Activated CD8-positive, alpha-beta T cell treated with anti-CD3 and anti-CD28 coated beads for 36 hours (primary cell): ENCODE measurements at regions not wholly inside any gene's neighbourhood (a gene's known extent, or its start where the extent isn't known, plus 50 kb on each side); places are given as distances from the start of the nearest gene placed in this dataset.

ENCODE experiments used
- ATAC-seq: fragments of 200-7000 bp; cut with Tn5 transposase; one replicate; pipeline ENCODE4 v1.10.0; 2021; ENCODE audit warnings: mild to moderate bottlenecking, moderate library complexity
- CTCF ChIA-PET: fragments of 350-600 bp; sonication (Branson Sonifier 250); formaldehyde crosslinking; loops from one replicate; lab custom pipeline; 2021; ENCODE audit warnings: antibody characterized with exemption; lab: Charles Lee
- POLR2A ChIA-PET: fragments of 350-600 bp; sonication (Branson Sonifier 250); formaldehyde crosslinking; loops from one replicate; lab custom pipeline; 2021; ENCODE audit warnings: antibody characterized with exemption; lab: Charles Lee
- DNase-seq: peaks from one replicate; pipeline ENCODE4 v3.0.0-alpha.2; 2020
- H3K27ac Mint-ChIP-seq: one replicate; pipeline ENCODE4 v1.8.0; 2021; ENCODE audit warnings: mild to moderate bottlenecking, mixed read lengths
- H3K27me3 Mint-ChIP-seq: one replicate; pipeline ENCODE4 v1.8.0; 2021; ENCODE audit warnings: mixed read lengths
- H3K36me3 Mint-ChIP-seq: one replicate; pipeline ENCODE4 v1.8.0; 2021; ENCODE audit warnings: low read depth, mixed read lengths
- H3K4me1 Mint-ChIP-seq: one replicate; pipeline ENCODE4 v1.8.0; 2021; ENCODE audit warnings: low read depth, mixed read lengths
- H3K4me3 Mint-ChIP-seq: one replicate; pipeline ENCODE4 v1.8.0; 2021; ENCODE audit warnings: mild to moderate bottlenecking, moderate library complexity, mixed read lengths
- H3K9me3 Mint-ChIP-seq: one replicate; pipeline ENCODE4 v1.8.0; 2021; ENCODE audit warnings: mixed read lengths
- intact Hi-C: fragments of 100-400 bp; cut with micrococcal nuclease; formaldehyde crosslinking; loops from one replicate; pipeline ENCODE4 v1.10.0; 2022
- TF ChIP-seq, protein P1 (sequence below): fragments of 200-600 bp; IDR thresholded peaks from one replicate; pipeline ENCODE4 v1.8.0; 2022; ENCODE audit warnings: antibody characterized with exemption, mild to moderate bottlenecking

- Mint-ChIP-seq H3K36me3 (no peaks in the 10 kb centered on the region), H3K4me1 (peaks cover 14% of the 10 kb centered on the region), H3K27me3 (no peaks in the 10 kb centered on the region), H3K27ac (no peak overlapping the region), H3K4me3 (no peak overlapping the region), H3K9me3 (no peaks in the 10 kb centered on the region)
- CTCF ChIA-PET = interaction anchor here (0.8 to 1.1 kb wide), 3 partner anchors 9 to 85 kb away, joined by 3 read pairs; no protein-coding TSS in a partner anchor
- TF ChIP-seq, protein P1, sequence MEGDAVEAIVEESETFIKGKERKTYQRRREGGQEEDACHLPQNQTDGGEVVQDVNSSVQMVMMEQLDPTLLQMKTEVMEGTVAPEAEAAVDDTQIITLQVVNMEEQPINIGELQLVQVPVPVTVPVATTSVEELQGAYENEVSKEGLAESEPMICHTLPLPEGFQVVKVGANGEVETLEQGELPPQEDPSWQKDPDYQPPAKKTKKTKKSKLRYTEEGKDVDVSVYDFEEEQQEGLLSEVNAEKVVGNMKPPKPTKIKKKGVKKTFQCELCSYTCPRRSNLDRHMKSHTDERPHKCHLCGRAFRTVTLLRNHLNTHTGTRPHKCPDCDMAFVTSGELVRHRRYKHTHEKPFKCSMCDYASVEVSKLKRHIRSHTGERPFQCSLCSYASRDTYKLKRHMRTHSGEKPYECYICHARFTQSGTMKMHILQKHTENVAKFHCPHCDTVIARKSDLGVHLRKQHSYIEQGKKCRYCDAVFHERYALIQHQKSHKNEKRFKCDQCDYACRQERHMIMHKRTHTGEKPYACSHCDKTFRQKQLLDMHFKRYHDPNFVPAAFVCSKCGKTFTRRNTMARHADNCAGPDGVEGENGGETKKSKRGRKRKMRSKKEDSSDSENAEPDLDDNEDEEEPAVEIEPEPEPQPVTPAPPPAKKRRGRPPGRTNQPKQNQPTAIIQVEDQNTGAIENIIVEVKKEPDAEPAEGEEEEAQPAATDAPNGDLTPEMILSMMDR = no peak
- intact Hi-C loops = no loop called here
- DNase-seq (no peak), ATAC-seq (no peak)
- POLR2A ChIA-PET = no interaction called here
Measured at GRCh38 chr9:4424038-4424437, 66.2 kb upstream of the SLC1A1 start.

- no peak for DNase-seq
- peaks cover 14% of the 10 kb centered on the region for H3K4me1 Mint-ChIP-seq
- ChIA-PET CTCF (interaction anchor here (0.8 to 1.1 kb wide), 3 partner anchors 10 to 85 kb away, joined by 3 read pairs; no protein-coding TSS in a partner anchor), POLR2A (no interaction called here)
- intact Hi-C loops = no loop called here
- no peaks in the 10 kb centered on the region for H3K9me3 Mint-ChIP-seq
- H3K27me3 Mint-ChIP-seq = no peaks in the 10 kb centered on the region
- no peak overlapping the region for H3K4me3 Mint-ChIP-seq
- no peak overlapping the region for H3K27ac Mint-ChIP-seq
- TF ChIP-seq, protein P1 = no peak
- no peak for ATAC-seq
- H3K36me3 Mint-ChIP-seq = no peaks in the 10 kb centered on the region
Measured at GRCh38 chr9:4423207-4423610, 67.1 kb upstream of the SLC1A1 start.

- H3K27me3 Mint-ChIP-seq = no peaks in the 10 kb centered on the region
- POLR2A ChIA-PET = no interaction called here
Measured at GRCh38 chr9:4422495-4422894, 67.8 kb upstream of the SLC1A1 start.

DNA sequence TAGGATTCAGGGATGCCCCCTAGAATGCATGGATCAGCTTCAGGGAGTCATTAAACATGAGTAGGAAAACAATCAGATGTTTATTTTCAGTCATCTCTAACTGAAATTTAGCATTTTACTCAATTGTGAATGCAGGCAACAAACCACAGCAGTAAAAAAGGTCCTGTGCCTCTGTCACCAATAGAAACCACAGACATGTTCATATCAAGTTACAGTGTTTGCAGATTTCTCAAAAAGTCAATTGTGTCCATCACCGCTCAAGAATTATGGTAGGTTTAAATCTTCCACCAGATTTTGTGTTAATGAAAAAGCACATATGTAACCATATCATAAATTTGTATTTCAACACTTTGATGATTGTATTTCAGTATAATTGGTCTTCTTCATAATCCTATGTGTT, 68.4 kb upstream of the SLC1A1 start:
- TF ChIP-seq, protein P1 = no peak
- intact Hi-C loops = no loop called here

More at GRCh38 chr9:4422495-4422894, 67.8 kb upstream of the SLC1A1 start:
- intact Hi-C loops = no loop called here
- TF ChIP-seq, protein P1 = no peak
- peak; percentile 8 for DNase-seq
- Mint-ChIP-seq H3K27ac (no peak overlapping the region), H3K9me3 (no peaks in the 10 kb centered on the region), H3K36me3 (no peaks in the 10 kb centered on the region), H3K4me3 (no peak overlapping the region), H3K4me1 (peaks cover 14% of the 10 kb centered on the region)
- CTCF ChIA-PET = no interaction called here
- no peak for ATAC-seq

DNA sequence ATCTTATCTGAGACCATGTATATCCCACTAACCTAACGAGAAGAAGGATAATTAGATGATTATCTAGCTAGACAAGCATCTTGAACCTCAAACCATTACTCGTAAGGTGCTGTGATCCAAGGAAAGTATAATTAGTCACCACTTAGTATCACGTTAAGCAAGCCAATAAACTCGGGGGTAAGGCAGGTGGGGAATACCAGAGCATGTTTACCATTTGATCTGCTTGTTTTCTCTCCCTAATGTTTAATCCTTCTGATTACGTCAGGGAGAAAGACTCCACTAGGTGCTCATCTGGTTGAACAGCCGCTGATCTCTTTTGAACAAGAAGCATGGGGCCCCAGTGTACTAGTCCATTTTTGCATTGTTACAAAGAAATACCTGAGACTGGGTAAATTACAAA, 69.9 kb upstream of the SLC1A1 start:
- no peak for ATAC-seq
- intact Hi-C loops = no loop called here

More for the DNA sequence above, 68.4 kb upstream of the SLC1A1 start:
- no peak overlapping the region for H3K4me3 Mint-ChIP-seq
- DNase-seq (no peak), ATAC-seq (no peak)
- H3K36me3 Mint-ChIP-seq = no peaks in the 10 kb centered on the region
- H3K27ac Mint-ChIP-seq = no peak overlapping the region
- no peaks in the 10 kb centered on the region for H3K9me3 Mint-ChIP-seq
- ChIA-PET POLR2A (no interaction called here), CTCF (no interaction called here)
- H3K4me1 Mint-ChIP-seq = peaks cover 14% of the 10 kb centered on the region
- no peaks in the 10 kb centered on the region for H3K27me3 Mint-ChIP-seq

More for the DNA sequence above, 69.9 kb upstream of the SLC1A1 start:
- TF ChIP-seq, protein P1 = no peak
- DNase-seq = no peak
- no peaks in the 10 kb centered on the region for H3K9me3 Mint-ChIP-seq
- H3K27me3 Mint-ChIP-seq = no peaks in the 10 kb centered on the region
- H3K4me1 Mint-ChIP-seq = peaks cover 14% of the 10 kb centered on the region
- POLR2A ChIA-PET = no interaction called here
- H3K27ac Mint-ChIP-seq = no peak overlapping the region
- no peak overlapping the region for H3K4me3 Mint-ChIP-seq
- H3K36me3 Mint-ChIP-seq = no peaks in the 10 kb centered on the region
- CTCF ChIA-PET = no interaction called here
